HCT116 (cell line): ENCODE measurements at regions not wholly inside any gene's neighbourhood (a gene's known extent, or its start where the extent isn't known, plus 50 kb on each side); places are given as distances from the start of the nearest gene placed in this dataset.

Source experiments
- ATAC-seq: fragments of 200-7000 bp; cut with Tn5 transposase; 2 replicates; pipeline ENCODE4 v1.9.1; 2020; ENCODE audit warnings: mild to moderate bottlenecking, moderate library complexity
- BruUV-seq: library from RNA; stranded (reverse); fragments of 400-500 nt; replicated peaks from 2 replicates; lab custom pipeline; 2021; lab: Mats Ljungman, UMichigan
- CTCF ChIA-PET: fragments of 300-600 bp; sonication (Branson Sonifier 250); formaldehyde crosslinking; loops from one replicate; lab custom pipeline; 2021; ENCODE audit warnings: antibody characterized with exemption; lab: Charles Lee
- POLR2A ChIA-PET: fragments of 300-600, 350-600 bp; sonication (Branson Sonifier 250); formaldehyde crosslinking; loops from one replicate; lab custom pipeline; 2021; ENCODE audit warnings: antibody characterized with exemption; lab: Charles Lee
- RAD21 ChIA-PET, 2 experiments: fragments of 300-600 bp; sonication (Branson Sonifier 250); formaldehyde crosslinking; loops; one replicate each; lab custom pipeline; 2023; ENCODE audit warnings: low total read pairs in 2 of 2; ENCODE audit not compliant: uncharacterized antibody in 2 of 2, unreplicated experiment in 2 of 2, low non-redundant PET in 1 of 2; lab: Charles Lee
- DNase-seq: peaks from one replicate; pipeline ENCODE4 v3.0.0-alpha.2; 2010; ENCODE audit warnings: low read depth, low spot score
- H2AFZ ChIP-seq: fragments of 200-600 bp; shearing (Covaris generic), sonication (generic); 2 replicates; pipeline ENCODE4 v1.6.1; 2017; ENCODE audit warnings: low read depth, mixed run types, mixed read lengths, antibody characterized with exemption, low read length; ENCODE audit not compliant: poor library complexity, severe bottlenecking
- H3K27ac ChIP-seq: 2 replicates; pipeline ENCODE4 v1.5.1; 2012; ENCODE audit warnings: low read depth, low read length
- H3K27me3 ChIP-seq: fragments of 200-600 bp; sonication (generic); 2 replicates; pipeline ENCODE4 v1.6.1; 2016; ENCODE audit warnings: mixed run types, low read length, mixed read lengths; ENCODE audit not compliant: insufficient read depth
- H3K36me3 ChIP-seq, 2 experiments: fragments of 200-500 bp in 1 of 2; fragments of 200-600 bp in 1 of 2; sonication (Bioruptor generic) in 1 of 2; sonication (generic) in 1 of 2; 2 replicates each; pipeline versions ENCODE4 v1.5.1 to v1.6.1; 2014 to 2016; ENCODE audit warnings: low read length in 2 of 2, inconsistent platforms in 1 of 2, mixed read lengths in 1 of 2, mixed run types in 1 of 2; ENCODE audit not compliant: insufficient read depth in 2 of 2, control insufficient read depth in 1 of 2
- H3K4me1 ChIP-seq, 2 experiments: fragments of 200-600 bp in 1 of 2; sonication (generic) in 1 of 2; 2 replicates each; pipeline versions ENCODE4 v1.5.1 to v1.6.1; 2012 to 2017; ENCODE audit warnings: low read length in 2 of 2, inconsistent platforms in 1 of 2, mild to moderate bottlenecking in 1 of 2, mixed read lengths in 1 of 2, mixed run types in 1 of 2, moderate library complexity in 1 of 2; ENCODE audit not compliant: insufficient read depth in 2 of 2, control insufficient read depth in 1 of 2
- H3K4me2 ChIP-seq: fragments of 200-600 bp; sonication (generic); 2 replicates; pipeline ENCODE4 v1.6.1; 2017; ENCODE audit warnings: mixed run types, low read length, mixed read lengths
- H3K4me3 ChIP-seq, 2 experiments: fragments of 200-600 bp in 1 of 2; sonication (generic) in 1 of 2; replicated peaks in 1 of 2; 2 replicates each; pipeline ENCODE4 v1.5.1; 2011 to 2016; ENCODE audit warnings: low read length in 2 of 2, control low read depth in 1 of 2, low read depth in 1 of 2, mild to moderate bottlenecking in 1 of 2, mixed read lengths in 1 of 2, mixed run types in 1 of 2
- H3K79me2 ChIP-seq: fragments of 200-600 bp; sonication (generic); 2 replicates; pipeline ENCODE4 v1.6.1; 2017; ENCODE audit warnings: mild to moderate bottlenecking, mixed run types, low read length, moderate library complexity, mixed read lengths; ENCODE audit not compliant: insufficient read depth
- H3K9ac ChIP-seq: fragments of 200-600 bp; sonication (generic); 2 replicates; pipeline ENCODE4 v1.6.1; 2016; ENCODE audit warnings: low read length, mixed read lengths
- H3K9me2 ChIP-seq: fragments of 200-600 bp; sonication (generic), shearing (Covaris generic); 2 replicates; pipeline ENCODE4 v1.6.1; 2017; ENCODE audit warnings: mixed run types, mild to moderate bottlenecking, moderate library complexity; ENCODE audit not compliant: insufficient read depth
- H3K9me3 ChIP-seq, 2 experiments: fragments of 200-500 bp in 1 of 2; fragments of 200-600 bp in 1 of 2; sonication (Bioruptor generic) in 1 of 2; sonication (generic) in 1 of 2; 2 replicates each; pipeline ENCODE4 v1.6.1; 2014 to 2017; ENCODE audit warnings: low read length in 2 of 2, mixed read lengths in 2 of 2, inconsistent platforms in 1 of 2, low read depth in 1 of 2, mild to moderate bottlenecking in 1 of 2, mixed run types in 1 of 2, moderate library complexity in 1 of 2; ENCODE audit not compliant: control insufficient read depth in 1 of 2, insufficient read depth in 1 of 2
- H4K20me1 ChIP-seq: fragments of 200-600 bp; sonication (generic), shearing (Covaris generic); 2 replicates; pipeline ENCODE4 v1.6.1; 2017; ENCODE audit warnings: mixed run types, mild to moderate bottlenecking, moderate library complexity; ENCODE audit not compliant: insufficient read depth
- CEBPB ChIP-seq: IDR thresholded peaks from 2 replicates; pipeline ENCODE4 v1.6.1; 2012; ENCODE audit warnings: low read depth
- EGR1 ChIP-seq: IDR thresholded peaks from 2 replicates; pipeline ENCODE4 v1.6.1; 2012; ENCODE audit warnings: low read depth
- ELF1 ChIP-seq: IDR thresholded peaks from 2 replicates; pipeline ENCODE4 v1.6.1; 2012; ENCODE audit warnings: low read depth, borderline replicate concordance
- EZH2phosphoT487 ChIP-seq: fragments of 200-600 bp; IDR thresholded peaks from 2 replicates; pipeline ENCODE4 v1.6.1; 2018; ENCODE audit warnings: antibody characterized with exemption, borderline replicate concordance
- POLR2A ChIP-seq: IDR thresholded peaks from 2 replicates; pipeline ENCODE4 v1.7.0; 2011; ENCODE audit warnings: borderline replicate concordance; ENCODE audit not compliant: insufficient read depth, insufficient read length; ENCODE audit errors: extremely low read depth
- POLR2AphosphoS5 ChIP-seq: IDR thresholded peaks from 2 replicates; pipeline ENCODE4 v1.6.1; 2011; ENCODE audit warnings: mild to moderate bottlenecking, low read depth, low read length, moderate library complexity
- SP1 ChIP-seq: IDR thresholded peaks from 2 replicates; pipeline ENCODE4 v1.6.1; 2012; ENCODE audit warnings: low read depth
- SRF ChIP-seq: IDR thresholded peaks from 2 replicates; pipeline ENCODE4 v1.6.1; 2012; ENCODE audit warnings: low read depth
- intact Hi-C: fragments of 100-400 bp; cut with micrococcal nuclease; formaldehyde crosslinking; loops from 2 replicates; pipeline ENCODE4 v1.10.0; 2022
- TF ChIP-seq, protein P1 (sequence below): IDR thresholded peaks from 2 replicates; pipeline ENCODE4 v1.6.1; 2011; ENCODE audit warnings: mild to moderate bottlenecking, low read length, moderate library complexity; ENCODE audit not compliant: insufficient replicate concordance; ENCODE audit errors: extremely low read depth
- TF ChIP-seq, protein P2 (sequence below): IDR thresholded peaks from 2 replicates; pipeline ENCODE4 v1.6.1; 2012; ENCODE audit warnings: low read depth

DNA sequence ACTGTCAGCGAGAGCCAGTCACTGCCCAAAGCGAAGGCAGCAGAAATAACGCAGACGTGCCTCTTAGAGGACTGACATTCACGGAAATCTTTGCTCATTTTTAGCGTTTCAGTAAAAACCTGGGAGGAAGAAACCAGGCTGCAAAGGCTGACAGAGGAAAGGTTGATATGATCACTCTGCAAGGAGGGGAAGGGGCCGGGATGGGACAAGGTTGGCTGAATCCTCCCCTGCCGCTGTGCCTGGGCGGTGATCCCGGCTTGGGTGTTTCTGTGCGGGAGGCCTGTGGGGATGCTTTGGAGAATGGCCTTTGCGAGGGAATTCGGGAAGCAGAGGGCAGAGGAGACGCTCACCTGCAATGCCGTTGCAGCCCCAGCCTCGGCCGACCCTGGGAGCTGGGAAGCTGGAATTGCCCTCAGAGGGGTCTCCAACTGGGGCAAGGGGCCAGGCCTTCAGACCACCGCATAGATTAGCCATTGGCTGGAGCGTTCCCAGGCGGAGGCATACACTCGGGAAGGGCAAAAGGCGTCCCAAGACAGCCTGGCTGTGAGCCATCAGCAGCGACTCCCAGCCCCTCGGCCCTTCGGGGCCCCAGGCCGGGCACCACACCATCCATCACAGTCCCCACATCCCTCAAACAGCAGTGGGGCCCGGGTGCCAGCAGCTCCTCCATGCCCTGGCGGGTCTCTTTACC lies 111.7 kb upstream of the GPC1 start:
- ChIA-PET CTCF (no interaction called here), POLR2A (no interaction called here)
- ATAC-seq, result no peak

More for the DNA sequence above, 111.7 kb upstream of the GPC1 start:
- H3K4me2 ChIP-seq, result no peak overlapping the region
- H3K4me3 ChIP-seq, result no peak overlapping the region
- H3K9me2 ChIP-seq, result no peaks in the 10 kb centered on the region
- H3K36me3 ChIP-seq, result no peaks in the 10 kb centered on the region
- intact Hi-C loops, result no loop called here
- no peaks in the 10 kb centered on the region for H3K79me2 ChIP-seq
- H3K27ac ChIP-seq, result no peak overlapping the region
- no peaks in the 10 kb centered on the region for H4K20me1 ChIP-seq
- no TSS peak for BruUV-seq
- no peaks in the 10 kb centered on the region for H3K27me3 ChIP-seq
- DNase-seq, result no peak
- H3K9ac ChIP-seq, result no peak overlapping the region
- no peaks in the 10 kb centered on the region for H3K9me3 ChIP-seq
- no peak overlapping the region for H2AFZ ChIP-seq
- peaks cover 13 to 22% of the 10 kb centered on the region in 2 experiments; a peak in 3 of 4 replicates for H3K4me1 ChIP-seq
- RAD21 ChIA-PET, result no interaction called here
- TF ChIP-seq EZH2phosphoT487 (no peak), POLR2A (no peak), CEBPB (no peak), SP1 (no peak), ELF1 (no peak), POLR2AphosphoS5 (no peak), SRF (no peak), EGR1 (no peak)
- TF ChIP-seq, protein P1, sequence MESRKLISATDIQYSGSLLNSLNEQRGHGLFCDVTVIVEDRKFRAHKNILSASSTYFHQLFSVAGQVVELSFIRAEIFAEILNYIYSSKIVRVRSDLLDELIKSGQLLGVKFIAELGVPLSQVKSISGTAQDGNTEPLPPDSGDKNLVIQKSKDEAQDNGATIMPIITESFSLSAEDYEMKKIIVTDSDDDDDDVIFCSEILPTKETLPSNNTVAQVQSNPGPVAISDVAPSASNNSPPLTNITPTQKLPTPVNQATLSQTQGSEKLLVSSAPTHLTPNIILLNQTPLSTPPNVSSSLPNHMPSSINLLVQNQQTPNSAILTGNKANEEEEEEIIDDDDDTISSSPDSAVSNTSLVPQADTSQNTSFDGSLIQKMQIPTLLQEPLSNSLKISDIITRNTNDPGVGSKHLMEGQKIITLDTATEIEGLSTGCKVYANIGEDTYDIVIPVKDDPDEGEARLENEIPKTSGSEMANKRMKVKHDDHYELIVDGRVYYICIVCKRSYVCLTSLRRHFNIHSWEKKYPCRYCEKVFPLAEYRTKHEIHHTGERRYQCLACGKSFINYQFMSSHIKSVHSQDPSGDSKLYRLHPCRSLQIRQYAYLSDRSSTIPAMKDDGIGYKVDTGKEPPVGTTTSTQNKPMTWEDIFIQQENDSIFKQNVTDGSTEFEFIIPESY, result no peak
- TF ChIP-seq, protein P2, sequence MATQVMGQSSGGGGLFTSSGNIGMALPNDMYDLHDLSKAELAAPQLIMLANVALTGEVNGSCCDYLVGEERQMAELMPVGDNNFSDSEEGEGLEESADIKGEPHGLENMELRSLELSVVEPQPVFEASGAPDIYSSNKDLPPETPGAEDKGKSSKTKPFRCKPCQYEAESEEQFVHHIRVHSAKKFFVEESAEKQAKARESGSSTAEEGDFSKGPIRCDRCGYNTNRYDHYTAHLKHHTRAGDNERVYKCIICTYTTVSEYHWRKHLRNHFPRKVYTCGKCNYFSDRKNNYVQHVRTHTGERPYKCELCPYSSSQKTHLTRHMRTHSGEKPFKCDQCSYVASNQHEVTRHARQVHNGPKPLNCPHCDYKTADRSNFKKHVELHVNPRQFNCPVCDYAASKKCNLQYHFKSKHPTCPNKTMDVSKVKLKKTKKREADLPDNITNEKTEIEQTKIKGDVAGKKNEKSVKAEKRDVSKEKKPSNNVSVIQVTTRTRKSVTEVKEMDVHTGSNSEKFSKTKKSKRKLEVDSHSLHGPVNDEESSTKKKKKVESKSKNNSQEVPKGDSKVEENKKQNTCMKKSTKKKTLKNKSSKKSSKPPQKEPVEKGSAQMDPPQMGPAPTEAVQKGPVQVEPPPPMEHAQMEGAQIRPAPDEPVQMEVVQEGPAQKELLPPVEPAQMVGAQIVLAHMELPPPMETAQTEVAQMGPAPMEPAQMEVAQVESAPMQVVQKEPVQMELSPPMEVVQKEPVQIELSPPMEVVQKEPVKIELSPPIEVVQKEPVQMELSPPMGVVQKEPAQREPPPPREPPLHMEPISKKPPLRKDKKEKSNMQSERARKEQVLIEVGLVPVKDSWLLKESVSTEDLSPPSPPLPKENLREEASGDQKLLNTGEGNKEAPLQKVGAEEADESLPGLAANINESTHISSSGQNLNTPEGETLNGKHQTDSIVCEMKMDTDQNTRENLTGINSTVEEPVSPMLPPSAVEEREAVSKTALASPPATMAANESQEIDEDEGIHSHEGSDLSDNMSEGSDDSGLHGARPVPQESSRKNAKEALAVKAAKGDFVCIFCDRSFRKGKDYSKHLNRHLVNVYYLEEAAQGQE, result no peak
- TF ChIP-seq, all 23 proteins: peak for 0
